GM23338 (cell line): ENCODE measurements at regions not wholly inside any gene's neighbourhood (a gene's known extent, or its start where the extent isn't known, plus 50 kb on each side); places are given as distances from the start of the nearest gene placed in this dataset.

ENCODE experiments used
- ATAC-seq: fragments of 200-7000 bp; cut with Tn5 transposase; 3 replicates; pipeline ENCODE4 v1.9.1; 2020
- DNase-seq: peaks from one replicate; pipeline ENCODE4 v3.0.0-alpha.2; 2015; ENCODE audit warnings: low spot score
- H2AFZ ChIP-seq: fragments of 200-600 bp; sonication (generic); 2 replicates; pipeline ENCODE4 v1.8.0; 2016; ENCODE audit warnings: antibody characterized with exemption, mild to moderate bottlenecking, moderate library complexity
- H3F3A ChIP-seq: fragments of 200-600 bp; sonication (generic); replicated peaks from 2 replicates; pipeline ENCODE4 v1.8.0; 2017; ENCODE audit warnings: antibody characterized with exemption, mixed run types, low read depth
- H3K27ac ChIP-seq: fragments of 200-600 bp; sonication (generic); 2 replicates; pipeline ENCODE4 v1.6.1; 2016; ENCODE audit warnings: low read depth
- H3K27me3 ChIP-seq: fragments of 200-600 bp; sonication (generic); 2 replicates; pipeline ENCODE4 v1.8.0; 2016; ENCODE audit warnings: mild to moderate bottlenecking, mixed run types, moderate library complexity; ENCODE audit not compliant: insufficient read depth
- H3K36me3 ChIP-seq: fragments of 200-600 bp; sonication (generic); 2 replicates; pipeline ENCODE4 v1.8.0; 2016; ENCODE audit warnings: mild to moderate bottlenecking; ENCODE audit not compliant: insufficient read depth
- H3K4me1 ChIP-seq: fragments of 200-600 bp; sonication (generic); 2 replicates; pipeline ENCODE4 v1.8.0; 2016; ENCODE audit warnings: mild to moderate bottlenecking, moderate library complexity; ENCODE audit not compliant: insufficient read depth
- H3K4me2 ChIP-seq: fragments of 200-600 bp; sonication (generic); 2 replicates; pipeline ENCODE4 v1.7.1; 2017; ENCODE audit warnings: mixed run types
- H3K4me3 ChIP-seq: fragments of 200-600 bp; sonication (generic); 2 replicates; pipeline ENCODE4 v1.6.1; 2016; ENCODE audit warnings: mixed run types
- H3K79me2 ChIP-seq: fragments of 200-600 bp; sonication (generic); replicated peaks from 2 replicates; pipeline ENCODE4 v1.8.0; 2017; ENCODE audit warnings: mild to moderate bottlenecking; ENCODE audit not compliant: insufficient read depth
- H3K9me2 ChIP-seq: fragments of 200-600 bp; sonication (generic); 2 replicates; pipeline ENCODE4 v1.8.0; 2017; ENCODE audit not compliant: insufficient read depth
- H4K20me1 ChIP-seq: fragments of 200-600 bp; sonication (generic); replicated peaks from 2 replicates; pipeline ENCODE4 v1.8.0; 2017; ENCODE audit warnings: mild to moderate bottlenecking; ENCODE audit not compliant: insufficient read depth
- H3K27ac Mint-ChIP-seq: 2 replicates; pipeline ENCODE4 v1.8.0; 2020; ENCODE audit warnings: inconsistent platforms, mild to moderate bottlenecking, moderate library complexity, mixed read lengths
- H3K27me3 Mint-ChIP-seq: 3 replicates; pipeline ENCODE4 v1.8.0; 2022; ENCODE audit warnings: low read depth, mild to moderate bottlenecking, moderate library complexity, mixed read lengths, inconsistent platforms; ENCODE audit not compliant: insufficient read depth, poor library complexity
- H3K36me3 Mint-ChIP-seq: 3 replicates; pipeline ENCODE4 v1.8.0; 2021; ENCODE audit warnings: low read depth, mild to moderate bottlenecking, inconsistent platforms, moderate library complexity, mixed read lengths
- H3K4me1 Mint-ChIP-seq: 3 replicates; pipeline ENCODE4 v1.8.0; 2020; ENCODE audit warnings: mild to moderate bottlenecking, inconsistent platforms, mixed read lengths
- H3K4me3 Mint-ChIP-seq: 3 replicates; pipeline ENCODE4 v1.8.0; 2021; ENCODE audit warnings: moderate library complexity, mild to moderate bottlenecking, inconsistent platforms, mixed read lengths
- H3K9me3 Mint-ChIP-seq: 3 replicates; pipeline ENCODE4 v1.8.0; 2020; ENCODE audit warnings: moderate library complexity, mild to moderate bottlenecking, inconsistent platforms, mixed read lengths
- CREB1 ChIP-seq: fragments of 250-450 bp; sonication (Bioruptor Pico); IDR thresholded peaks from 2 replicates; pipeline ENCODE4 v1.5.0; 2020; ENCODE audit warnings: low read depth, mild to moderate bottlenecking, moderate library complexity
- EZH2 ChIP-seq: fragments of 200-600 bp; sonication (generic); IDR thresholded peaks from one replicate; pipeline ENCODE4 v1.8.0; 2017; ENCODE audit warnings: antibody characterized with exemption, mild to moderate bottlenecking, low read depth; ENCODE audit not compliant: unreplicated experiment
- EZH2phosphoT487 ChIP-seq: fragments of 200-600 bp; sonication (generic); IDR thresholded peaks from one replicate; pipeline ENCODE4 v1.8.1; 2018; ENCODE audit warnings: antibody characterized with exemption; ENCODE audit not compliant: unreplicated experiment
- JUNB ChIP-seq: IDR thresholded peaks from one replicate; pipeline ENCODE4 v1.6.1; 2016; ENCODE audit warnings: antibody characterized with exemption; ENCODE audit not compliant: unreplicated experiment
- NANOG ChIP-seq: IDR thresholded peaks from 2 replicates; pipeline ENCODE4 v1.6.1; 2016; ENCODE audit warnings: antibody characterized with exemption, borderline replicate concordance
- POLR2AphosphoS5 ChIP-seq: IDR thresholded peaks from 2 replicates; pipeline ENCODE4 v1.6.1; 2016; ENCODE audit warnings: antibody characterized with exemption, low read depth
- STAT1 ChIP-seq: IDR thresholded peaks from one replicate; pipeline ENCODE4 v1.6.1; 2016; ENCODE audit warnings: antibody characterized with exemption; ENCODE audit not compliant: unreplicated experiment
- ZNF114 ChIP-seq: fragments of 250-450 bp; sonication (Bioruptor Pico); IDR thresholded peaks from 2 replicates; pipeline ENCODE4 v1.5.0; 2020; ENCODE audit warnings: mild to moderate bottlenecking, moderate library complexity
- ZNF331 ChIP-seq: fragments of 250-450 bp; sonication (Bioruptor Pico); IDR thresholded peaks from 2 replicates; pipeline ENCODE4 v1.5.0; 2020; ENCODE audit warnings: low read depth, mild to moderate bottlenecking, moderate library complexity
- TF ChIP-seq, protein P1 (sequence below), 2 experiments: fragments of 200-600 bp in 1 of 2; sonication (generic) in 1 of 2; conservative IDR thresholded peaks; 2 replicates each; pipeline versions ENCODE4 v1.5.1 to v1.6.1; 2016 to 2017; ENCODE audit warnings: antibody characterized with exemption in 2 of 2, low read depth in 2 of 2, mild to moderate bottlenecking in 2 of 2, moderate library complexity in 1 of 2
- TF ChIP-seq, protein P2 (sequence below): IDR thresholded peaks from one replicate; pipeline ENCODE4 v1.6.1; 2018; ENCODE audit warnings: antibody characterized with exemption; ENCODE audit not compliant: unreplicated experiment
- TF ChIP-seq, protein P3 (sequence below): IDR thresholded peaks from 2 replicates; pipeline ENCODE4 v1.6.1; 2016; ENCODE audit warnings: antibody characterized with exemption

DNA sequence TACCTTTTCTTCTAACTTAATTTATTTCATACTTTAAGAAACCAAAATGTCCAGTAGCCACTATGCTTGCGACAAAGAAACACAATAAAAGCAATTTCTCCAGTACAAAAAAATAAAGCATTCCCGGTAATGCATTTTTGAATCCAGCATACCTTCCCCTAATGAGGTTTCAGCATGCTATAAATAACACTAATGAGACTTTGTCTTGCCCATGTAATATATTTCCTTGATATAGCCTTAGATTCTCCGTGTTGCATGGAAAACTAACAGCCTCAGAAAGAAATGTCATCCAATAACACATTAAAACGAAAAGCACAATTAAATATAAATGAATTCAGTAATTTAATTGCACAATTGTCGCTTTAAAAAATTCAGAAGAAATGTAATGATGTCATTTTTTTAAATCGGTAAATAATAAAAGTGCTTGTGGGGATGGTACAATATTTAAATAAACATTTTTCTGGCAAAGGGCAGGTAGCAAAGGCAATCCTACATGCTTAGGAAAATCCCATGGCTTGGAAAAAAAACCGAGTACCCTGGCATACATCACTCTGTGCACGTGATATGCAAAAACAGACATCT is 225.2 kb upstream of the PPARGC1A start (continued):
- TF ChIP-seq, protein P1, sequence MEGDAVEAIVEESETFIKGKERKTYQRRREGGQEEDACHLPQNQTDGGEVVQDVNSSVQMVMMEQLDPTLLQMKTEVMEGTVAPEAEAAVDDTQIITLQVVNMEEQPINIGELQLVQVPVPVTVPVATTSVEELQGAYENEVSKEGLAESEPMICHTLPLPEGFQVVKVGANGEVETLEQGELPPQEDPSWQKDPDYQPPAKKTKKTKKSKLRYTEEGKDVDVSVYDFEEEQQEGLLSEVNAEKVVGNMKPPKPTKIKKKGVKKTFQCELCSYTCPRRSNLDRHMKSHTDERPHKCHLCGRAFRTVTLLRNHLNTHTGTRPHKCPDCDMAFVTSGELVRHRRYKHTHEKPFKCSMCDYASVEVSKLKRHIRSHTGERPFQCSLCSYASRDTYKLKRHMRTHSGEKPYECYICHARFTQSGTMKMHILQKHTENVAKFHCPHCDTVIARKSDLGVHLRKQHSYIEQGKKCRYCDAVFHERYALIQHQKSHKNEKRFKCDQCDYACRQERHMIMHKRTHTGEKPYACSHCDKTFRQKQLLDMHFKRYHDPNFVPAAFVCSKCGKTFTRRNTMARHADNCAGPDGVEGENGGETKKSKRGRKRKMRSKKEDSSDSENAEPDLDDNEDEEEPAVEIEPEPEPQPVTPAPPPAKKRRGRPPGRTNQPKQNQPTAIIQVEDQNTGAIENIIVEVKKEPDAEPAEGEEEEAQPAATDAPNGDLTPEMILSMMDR (conservative IDR thresholded peaks at IDR 0.05; ENCODE audit: low read depth in 2 of 2), result no peak
- TF ChIP-seq, protein P2, sequence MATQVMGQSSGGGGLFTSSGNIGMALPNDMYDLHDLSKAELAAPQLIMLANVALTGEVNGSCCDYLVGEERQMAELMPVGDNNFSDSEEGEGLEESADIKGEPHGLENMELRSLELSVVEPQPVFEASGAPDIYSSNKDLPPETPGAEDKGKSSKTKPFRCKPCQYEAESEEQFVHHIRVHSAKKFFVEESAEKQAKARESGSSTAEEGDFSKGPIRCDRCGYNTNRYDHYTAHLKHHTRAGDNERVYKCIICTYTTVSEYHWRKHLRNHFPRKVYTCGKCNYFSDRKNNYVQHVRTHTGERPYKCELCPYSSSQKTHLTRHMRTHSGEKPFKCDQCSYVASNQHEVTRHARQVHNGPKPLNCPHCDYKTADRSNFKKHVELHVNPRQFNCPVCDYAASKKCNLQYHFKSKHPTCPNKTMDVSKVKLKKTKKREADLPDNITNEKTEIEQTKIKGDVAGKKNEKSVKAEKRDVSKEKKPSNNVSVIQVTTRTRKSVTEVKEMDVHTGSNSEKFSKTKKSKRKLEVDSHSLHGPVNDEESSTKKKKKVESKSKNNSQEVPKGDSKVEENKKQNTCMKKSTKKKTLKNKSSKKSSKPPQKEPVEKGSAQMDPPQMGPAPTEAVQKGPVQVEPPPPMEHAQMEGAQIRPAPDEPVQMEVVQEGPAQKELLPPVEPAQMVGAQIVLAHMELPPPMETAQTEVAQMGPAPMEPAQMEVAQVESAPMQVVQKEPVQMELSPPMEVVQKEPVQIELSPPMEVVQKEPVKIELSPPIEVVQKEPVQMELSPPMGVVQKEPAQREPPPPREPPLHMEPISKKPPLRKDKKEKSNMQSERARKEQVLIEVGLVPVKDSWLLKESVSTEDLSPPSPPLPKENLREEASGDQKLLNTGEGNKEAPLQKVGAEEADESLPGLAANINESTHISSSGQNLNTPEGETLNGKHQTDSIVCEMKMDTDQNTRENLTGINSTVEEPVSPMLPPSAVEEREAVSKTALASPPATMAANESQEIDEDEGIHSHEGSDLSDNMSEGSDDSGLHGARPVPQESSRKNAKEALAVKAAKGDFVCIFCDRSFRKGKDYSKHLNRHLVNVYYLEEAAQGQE, result no peak
- TF ChIP-seq JUNB (no peak), POLR2AphosphoS5 (no peak), ZNF331 (no peak), NANOG (no peak), ZNF114 (CRISPR knock-in tag) (no peak), EZH2phosphoT487 (no peak)

DNA sequence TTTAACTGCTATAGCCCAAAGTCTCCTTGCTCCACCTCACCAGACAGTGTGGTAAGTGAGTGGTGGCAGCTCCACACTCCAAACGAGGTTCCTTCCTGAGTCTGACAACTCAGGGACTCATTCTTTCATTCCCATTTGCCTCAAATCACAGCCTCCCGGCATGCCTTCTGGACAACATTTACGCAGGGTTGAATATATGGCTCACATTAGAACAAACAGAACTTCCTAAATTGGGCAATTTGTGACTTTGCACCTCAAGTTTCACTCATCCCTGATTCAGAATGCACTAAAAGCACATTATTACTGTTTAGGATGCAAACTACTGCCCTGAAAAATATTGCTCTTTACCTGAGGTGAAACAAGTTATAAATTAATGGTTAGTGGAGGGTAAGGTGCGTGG is 224.6 kb upstream of the PPARGC1A start:
- no peaks in the 10 kb centered on the region for H3K36me3 ChIP-seq
- H3K4me1 Mint-ChIP-seq, result peaks cover 9% of the 10 kb centered on the region; the same call in 2 of the 3 replicates
- H3K4me3 ChIP-seq, result no peak overlapping the region
- peaks cover 5% of the 10 kb centered on the region for H3K9me2 ChIP-seq
- H3K27ac Mint-ChIP-seq, result no peak overlapping the region
- H3F3A ChIP-seq, result no peaks in the 10 kb centered on the region
- H3K79me2 ChIP-seq, result no peaks in the 10 kb centered on the region
- no peaks in the 10 kb centered on the region for H3K36me3 Mint-ChIP-seq
- H3K4me2 ChIP-seq, result no peak overlapping the region
- H3K27me3 ChIP-seq, result no peaks in the 10 kb centered on the region
- no peaks in the 10 kb centered on the region for H3K4me1 ChIP-seq
- no peak for DNase-seq
- H3K4me3 Mint-ChIP-seq, result no peak overlapping the region
- no peaks in the 10 kb centered on the region for H3K9me3 Mint-ChIP-seq
- no peak overlapping the region for H2AFZ ChIP-seq
- no peaks in the 10 kb centered on the region for H4K20me1 ChIP-seq
- H3K27ac ChIP-seq, result no peak overlapping the region
- no peak for ATAC-seq
- no peaks in the 10 kb centered on the region for H3K27me3 Mint-ChIP-seq
- TF ChIP-seq NANOG, result no peak
- TF ChIP-seq, protein P1 (conservative IDR thresholded peaks at IDR 0.05; ENCODE audit: low read depth in 2 of 2), result no peak
- no peak for TF ChIP-seq EZH2
- TF ChIP-seq, protein P3, sequence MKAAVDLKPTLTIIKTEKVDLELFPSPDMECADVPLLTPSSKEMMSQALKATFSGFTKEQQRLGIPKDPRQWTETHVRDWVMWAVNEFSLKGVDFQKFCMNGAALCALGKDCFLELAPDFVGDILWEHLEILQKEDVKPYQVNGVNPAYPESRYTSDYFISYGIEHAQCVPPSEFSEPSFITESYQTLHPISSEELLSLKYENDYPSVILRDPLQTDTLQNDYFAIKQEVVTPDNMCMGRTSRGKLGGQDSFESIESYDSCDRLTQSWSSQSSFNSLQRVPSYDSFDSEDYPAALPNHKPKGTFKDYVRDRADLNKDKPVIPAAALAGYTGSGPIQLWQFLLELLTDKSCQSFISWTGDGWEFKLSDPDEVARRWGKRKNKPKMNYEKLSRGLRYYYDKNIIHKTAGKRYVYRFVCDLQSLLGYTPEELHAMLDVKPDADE, result no peak
- TF ChIP-seq EZH2phosphoT487, result no peak
- no peak for TF ChIP-seq ZNF331
- no peak for TF ChIP-seq JUNB
- TF ChIP-seq, protein P2, result no peak
- no peak for TF ChIP-seq STAT1
- TF ChIP-seq ZNF114 (CRISPR knock-in tag), result no peak
- TF ChIP-seq CREB1 (CRISPR knock-in tag), result no peak
